ENCODE measurements at regions not wholly inside any gene's neighbourhood (a gene's known extent, or its start where the extent isn't known, plus 50 kb on each side); places are given as distances from the start of the nearest gene placed in this dataset.

DNA sequence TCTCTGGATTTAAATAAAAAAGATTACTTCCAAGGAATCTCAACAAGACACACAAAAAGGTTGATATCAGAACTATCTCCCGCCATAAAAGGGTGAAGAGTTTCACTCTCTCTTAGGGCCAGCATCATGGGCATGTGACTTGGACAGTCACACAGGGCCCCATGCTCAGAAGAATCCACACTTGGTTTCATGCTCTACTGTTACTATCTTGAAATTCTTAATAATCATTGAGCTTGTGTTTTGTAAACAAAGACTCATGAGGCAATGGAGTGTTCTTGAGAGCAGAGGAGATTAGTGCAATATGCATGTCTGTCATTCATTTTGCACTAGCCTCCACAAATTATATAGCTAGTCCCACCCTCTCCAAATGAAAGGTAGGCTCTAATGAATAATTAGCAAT, 58.4 kb downstream of the HMHB1 start:
- no peak for DNase-seq (ENCODE audit: low read depth, low spot score)
- TF ChIP-seq CTCF (IDR thresholded peaks at IDR 0.05; ENCODE audit: low read depth, low read length): no peak
- H3K27ac ChIP-seq (ENCODE audit: low read depth, low read length): no peak overlapping the region
- CTCF ChIA-PET: no interaction called here
- no peak overlapping the region for H3K4me3 ChIP-seq (ENCODE audit: low read depth, low read length)
- no peaks in the 10 kb centered on the region for H3K9me3 ChIP-seq (ENCODE audit: control insufficient read depth, insufficient read depth, low read length)
- POLR2A ChIA-PET: interaction anchor here (0.6 kb wide), 1 partner anchor 320 kb away, joined by 3 read pairs; no protein-coding TSS in a partner anchor
- no peaks in the 10 kb centered on the region for H3K27me3 ChIP-seq (ENCODE audit: control insufficient read depth, insufficient read depth, low read length)

DNA sequence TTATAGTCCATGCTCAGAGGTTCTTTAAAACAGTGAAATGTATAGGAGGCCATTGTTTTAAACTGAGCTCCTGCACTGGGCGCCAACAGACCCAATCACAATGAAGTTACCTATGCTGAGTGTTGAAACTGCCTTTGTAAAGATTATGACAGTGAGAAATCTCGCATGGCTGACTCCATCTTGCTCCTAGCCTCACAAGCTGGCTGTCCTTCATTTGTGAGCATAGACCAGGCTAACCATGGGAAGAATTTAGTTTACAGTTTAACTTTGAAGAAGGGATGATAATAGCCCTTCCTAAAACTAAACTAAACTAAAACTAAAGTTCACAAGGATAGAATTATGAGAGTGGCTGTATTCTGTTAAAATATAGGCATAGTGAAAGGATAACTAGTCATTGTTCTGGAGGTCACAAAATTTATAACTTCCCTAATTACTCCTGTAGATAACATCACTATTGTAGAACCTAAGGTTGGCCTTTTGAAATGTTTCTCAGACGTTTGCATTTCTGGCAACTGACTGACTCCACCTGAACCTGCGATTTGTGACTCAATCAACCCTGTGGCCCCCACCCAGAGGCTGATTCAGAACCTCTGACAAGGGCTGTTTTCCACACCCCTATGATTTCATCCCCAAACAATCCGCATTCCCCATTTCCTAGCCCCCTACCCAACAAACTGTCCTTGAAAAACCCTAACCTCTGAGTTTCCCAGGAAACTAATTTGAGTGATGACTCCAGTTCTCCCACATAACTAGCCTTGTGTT, 59.1 kb downstream of the HMHB1 start:
- ChIA-PET CTCF (interaction anchor here (0.7 kb wide), 1 partner anchor 137 kb away, joined by 5 read pairs; no protein-coding TSS in a partner anchor), POLR2A (interaction anchor here (0.6 kb wide), 1 partner anchor 321 kb away, joined by 3 read pairs; no protein-coding TSS in a partner anchor)

DNA sequence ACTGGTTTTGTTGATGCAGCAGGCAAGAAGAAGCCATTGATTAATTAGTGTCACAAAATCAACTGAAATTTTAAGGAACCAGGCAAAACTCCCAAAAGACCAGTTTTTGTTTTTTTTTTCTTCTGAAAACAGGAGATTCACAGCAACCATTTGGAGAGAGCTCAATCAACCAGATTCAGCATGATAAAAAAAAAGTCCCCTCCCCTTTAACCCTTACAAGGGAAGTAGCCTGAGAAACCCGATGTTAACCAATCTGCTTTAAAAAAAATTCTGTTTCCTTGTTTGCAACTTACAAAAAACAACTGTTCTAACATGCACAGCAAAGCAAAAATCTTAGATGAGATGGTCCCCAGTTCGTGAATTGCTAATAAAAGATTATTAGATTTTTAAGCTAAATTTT, 59.7 kb downstream of the HMHB1 start:
- POLR2A ChIA-PET: no interaction called here
- no peak for DNase-seq (ENCODE audit: low read depth, low spot score)

More for the DNA sequence above, 59.1 kb downstream of the HMHB1 start:
- no peak for DNase-seq (ENCODE audit: low read depth, low spot score)
- no peaks in the 10 kb centered on the region for H3K27me3 ChIP-seq (ENCODE audit: control insufficient read depth, insufficient read depth, low read length)
- no peak overlapping the region for H3K4me3 ChIP-seq (ENCODE audit: low read depth, low read length)
- H3K27ac ChIP-seq (ENCODE audit: low read depth, low read length): no peak overlapping the region
- no peaks in the 10 kb centered on the region for H3K9me3 ChIP-seq (ENCODE audit: control insufficient read depth, insufficient read depth, low read length)
- no peak for TF ChIP-seq CTCF (IDR thresholded peaks at IDR 0.05; ENCODE audit: low read depth, low read length)

GRCh38 chr5:143874312-143874711, 62.4 kb downstream of the HMHB1 start:
- DNase-seq (ENCODE audit: low read depth, low spot score): no peak
- no peaks in the 10 kb centered on the region for H3K9me3 ChIP-seq (ENCODE audit: control insufficient read depth, insufficient read depth, low read length)
- ChIA-PET CTCF (no interaction called here), POLR2A (no interaction called here)
- no peak overlapping the region for H3K27ac ChIP-seq (ENCODE audit: low read depth, low read length)
- no peak for TF ChIP-seq CTCF (IDR thresholded peaks at IDR 0.05; ENCODE audit: low read depth, low read length)
- H3K27me3 ChIP-seq (ENCODE audit: control insufficient read depth, insufficient read depth, low read length): no peaks in the 10 kb centered on the region
- no peak overlapping the region for H3K4me3 ChIP-seq (ENCODE audit: low read depth, low read length)

More for the DNA sequence above, 59.7 kb downstream of the HMHB1 start:
- Histone ChIP-seq H3K27me3 (ENCODE audit: control insufficient read depth, insufficient read depth, low read length) (no peaks in the 10 kb centered on the region), H3K27ac (ENCODE audit: low read depth, low read length) (no peak overlapping the region), H3K9me3 (ENCODE audit: control insufficient read depth, insufficient read depth, low read length) (no peaks in the 10 kb centered on the region), H3K4me3 (ENCODE audit: low read depth, low read length) (no peak overlapping the region)
- TF ChIP-seq CTCF (IDR thresholded peaks at IDR 0.05; ENCODE audit: low read depth, low read length): no peak
- CTCF ChIA-PET: interaction anchor here (0.7 kb wide), 2 partner anchors 138 to 258 kb away, joined by 3 to 5 read pairs; no protein-coding TSS in a partner anchor

DNA sequence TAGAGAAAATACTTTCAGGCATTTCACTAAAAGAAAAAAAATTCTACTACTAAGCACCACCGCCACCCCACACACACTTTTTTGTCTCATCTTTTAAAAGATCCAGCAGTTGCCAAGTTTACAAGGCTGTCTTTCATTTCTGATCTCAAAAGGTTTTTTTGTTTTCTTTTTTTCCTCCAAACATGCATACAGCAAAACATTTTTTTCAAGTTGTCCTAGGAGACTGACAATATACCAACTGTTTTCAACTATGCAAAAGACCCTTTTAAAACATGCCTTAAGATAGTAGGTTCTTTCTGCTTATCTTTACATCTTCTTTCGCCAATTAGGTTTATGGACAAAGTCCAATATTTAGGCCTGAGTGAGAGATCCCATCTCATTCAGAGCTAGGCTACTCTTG, 65.2 kb downstream of the HMHB1 start:
- no peaks in the 10 kb centered on the region for H3K27me3 ChIP-seq (ENCODE audit: control insufficient read depth, insufficient read depth, low read length)
- CTCF ChIA-PET: no interaction called here
- no peak for DNase-seq (ENCODE audit: low read depth, low spot score)
- no peak overlapping the region for H3K4me3 ChIP-seq (ENCODE audit: low read depth, low read length)
- no peak overlapping the region for H3K27ac ChIP-seq (ENCODE audit: low read depth, low read length)
- H3K9me3 ChIP-seq (ENCODE audit: control insufficient read depth, insufficient read depth, low read length): no peaks in the 10 kb centered on the region
- TF ChIP-seq CTCF (IDR thresholded peaks at IDR 0.05; ENCODE audit: low read depth, low read length): no peak
- POLR2A ChIA-PET: no interaction called here

Measured in AG04450 (cell line).